SIG-M5 treated with dmso at 0.1 percent for 504 hours (cell line): ENCODE measurements at regions not wholly inside any gene's neighbourhood (a gene's known extent, or its start where the extent isn't known, plus 50 kb on each side); places are given as distances from the start of the nearest gene placed in this dataset.

ENCODE experiments used
- DNase-seq: peaks from one replicate; lab custom pipeline; 2025; ENCODE audit not compliant: unreplicated experiment; lab: John Stamatoyannopoulos, UW

- DNase-seq, result no peak
Observed at GRCh38 chr2:145254291-145254690, 734.4 kb upstream of the ZEB2 start.

- no peak for DNase-seq
Observed at GRCh38 chr2:145253492-145253891, 733.6 kb upstream of the ZEB2 start.

GRCh38 chr2:145245268-145245870 is 725.5 kb upstream of the ZEB2 start:
- DNase-seq, result no peak

GRCh38 chr2:145235312-145235711 is 715.4 kb upstream of the ZEB2 start:
- no peak for DNase-seq

- DNase-seq, result no peak
Observed at GRCh38 chr2:145230546-145230945, 710.6 kb upstream of the ZEB2 start.

- DNase-seq, result no peak
Observed at GRCh38 chr2:145228506-145228905, 708.6 kb upstream of the ZEB2 start.

- DNase-seq, result no peak
Observed at GRCh38 chr2:145226901-145227300, 707.0 kb upstream of the ZEB2 start.

GRCh38 chr2:145221516-145221915 is 701.6 kb upstream of the ZEB2 start:
- DNase-seq, result no peak

GRCh38 chr2:145221032-145221431 is 701.1 kb upstream of the ZEB2 start:
- no peak for DNase-seq

GRCh38 chr2:145220496-145220895 is 700.6 kb upstream of the ZEB2 start:
- no peak for DNase-seq

- DNase-seq, result no peak
Observed at GRCh38 chr2:145207884-145208283, 688.0 kb upstream of the ZEB2 start.

- DNase-seq, result no peak
Observed at GRCh38 chr2:145206496-145207281, 686.8 kb upstream of the ZEB2 start.

GRCh38 chr2:145203891-145204290 is 684.0 kb upstream of the ZEB2 start:
- DNase-seq, result no peak

GRCh38 chr2:145199827-145200706 is 680.1 kb upstream of the ZEB2 start:
- no peak for DNase-seq

GRCh38 chr2:145199042-145199441 is 679.1 kb upstream of the ZEB2 start:
- DNase-seq, result no peak

GRCh38 chr2:145198555-145198954 is 678.6 kb upstream of the ZEB2 start:
- no peak for DNase-seq

- no peak for DNase-seq
Observed at GRCh38 chr2:145197944-145198343, 678.0 kb upstream of the ZEB2 start.

- no peak for DNase-seq
Observed at GRCh38 chr2:145194673-145195072, 674.8 kb upstream of the ZEB2 start.

- no peak for DNase-seq
Observed at GRCh38 chr2:145190031-145190703, 670.2 kb upstream of the ZEB2 start.

GRCh38 chr2:145186303-145186702 is 666.4 kb upstream of the ZEB2 start:
- DNase-seq, result no peak

GRCh38 chr2:145185696-145186095 is 665.8 kb upstream of the ZEB2 start:
- DNase-seq, result no peak
